RWPE2 (cell line): ENCODE measurements at regions not wholly inside any gene's neighbourhood (a gene's known extent, or its start where the extent isn't known, plus 50 kb on each side); places are given as distances from the start of the nearest gene placed in this dataset.

Source experiments
- ATAC-seq: fragments of 200-7000 bp; cut with Tn5 transposase; 3 replicates; pipeline ENCODE4 v1.9.1; 2021; ENCODE audit warnings: low read depth
- DNase-seq: peaks from one replicate; pipeline ENCODE4 v3.0.0-alpha.2; 2020; ENCODE audit warnings: low spot score
- H3K27ac ChIP-seq: fragments of 450-650 bp; 2 replicates; pipeline ENCODE4 v1.5.1; 2017; ENCODE audit warnings: mild to moderate bottlenecking; ENCODE audit not compliant: poor library complexity, severe bottlenecking
- H3K27me3 ChIP-seq: fragments of 250-450 bp; sonication (Bioruptor Pico); 2 replicates; pipeline ENCODE4 v1.5.1; 2021; ENCODE audit warnings: mild to moderate bottlenecking, moderate library complexity; ENCODE audit not compliant: insufficient read depth, poor library complexity, severe bottlenecking
- H3K36me3 ChIP-seq: fragments of 250-450 bp; sonication (Bioruptor Pico); 2 replicates; pipeline ENCODE4 v1.5.1; 2020; ENCODE audit warnings: low read depth, mild to moderate bottlenecking, moderate library complexity
- H3K4me1 ChIP-seq: fragments of 250-450 bp; sonication (Bioruptor Pico); 2 replicates; pipeline ENCODE4 v1.5.1; 2021; ENCODE audit warnings: mild to moderate bottlenecking, moderate library complexity; ENCODE audit not compliant: insufficient read depth, poor library complexity, severe bottlenecking
- H3K4me3 ChIP-seq: fragments of 250-450 bp; sonication (Bioruptor Pico); 2 replicates; pipeline ENCODE4 v1.5.1; 2021; ENCODE audit warnings: mild to moderate bottlenecking, moderate library complexity; ENCODE audit not compliant: severe bottlenecking
- H3K9me3 ChIP-seq: fragments of 250-450 bp; sonication (Bioruptor Pico); 2 replicates; pipeline ENCODE4 v1.5.1; 2021; ENCODE audit warnings: mild to moderate bottlenecking, moderate library complexity; ENCODE audit not compliant: severe bottlenecking
- TF ChIP-seq, protein P1 (sequence below): fragments of 450-650 bp; IDR thresholded peaks from one replicate; pipeline ENCODE4 v1.5.1; 2017; ENCODE audit warnings: mild to moderate bottlenecking, moderate library complexity; ENCODE audit not compliant: poor library complexity, severe bottlenecking

- H3K27me3 ChIP-seq: no peaks in the 10 kb centered on the region
These were observed 135.3 kb upstream of the NT5E start for GRCh38 chr6:85314586-85314985.

GRCh38 chr6:85300581-85300980 lies 149.3 kb upstream of the NT5E start:
- no peak for DNase-seq
- no peaks in the 10 kb centered on the region for H3K36me3 ChIP-seq
- TF ChIP-seq, protein P1, sequence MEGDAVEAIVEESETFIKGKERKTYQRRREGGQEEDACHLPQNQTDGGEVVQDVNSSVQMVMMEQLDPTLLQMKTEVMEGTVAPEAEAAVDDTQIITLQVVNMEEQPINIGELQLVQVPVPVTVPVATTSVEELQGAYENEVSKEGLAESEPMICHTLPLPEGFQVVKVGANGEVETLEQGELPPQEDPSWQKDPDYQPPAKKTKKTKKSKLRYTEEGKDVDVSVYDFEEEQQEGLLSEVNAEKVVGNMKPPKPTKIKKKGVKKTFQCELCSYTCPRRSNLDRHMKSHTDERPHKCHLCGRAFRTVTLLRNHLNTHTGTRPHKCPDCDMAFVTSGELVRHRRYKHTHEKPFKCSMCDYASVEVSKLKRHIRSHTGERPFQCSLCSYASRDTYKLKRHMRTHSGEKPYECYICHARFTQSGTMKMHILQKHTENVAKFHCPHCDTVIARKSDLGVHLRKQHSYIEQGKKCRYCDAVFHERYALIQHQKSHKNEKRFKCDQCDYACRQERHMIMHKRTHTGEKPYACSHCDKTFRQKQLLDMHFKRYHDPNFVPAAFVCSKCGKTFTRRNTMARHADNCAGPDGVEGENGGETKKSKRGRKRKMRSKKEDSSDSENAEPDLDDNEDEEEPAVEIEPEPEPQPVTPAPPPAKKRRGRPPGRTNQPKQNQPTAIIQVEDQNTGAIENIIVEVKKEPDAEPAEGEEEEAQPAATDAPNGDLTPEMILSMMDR: no peak
- H3K27me3 ChIP-seq: no peaks in the 10 kb centered on the region
- no peaks in the 10 kb centered on the region for H3K9me3 ChIP-seq
- H3K4me3 ChIP-seq: no peak overlapping the region
- H3K4me1 ChIP-seq: no peaks in the 10 kb centered on the region
- ATAC-seq: no peak
- H3K27ac ChIP-seq: no peak overlapping the region

More at GRCh38 chr6:85314586-85314985, 135.3 kb upstream of the NT5E start:
- Histone ChIP-seq H3K27ac (no peak overlapping the region), H3K4me1 (no peaks in the 10 kb centered on the region), H3K36me3 (no peaks in the 10 kb centered on the region), H3K4me3 (no peak overlapping the region), H3K9me3 (no peaks in the 10 kb centered on the region)
- no peak for DNase-seq
- TF ChIP-seq, protein P1: no peak
- no peak for ATAC-seq

GRCh38 chr6:85298553-85298952 lies 151.3 kb upstream of the NT5E start:
- TF ChIP-seq, protein P1: no peak
- no peak for ATAC-seq

GRCh38 chr6:85291326-85291725 lies 158.6 kb upstream of the NT5E start:
- Histone ChIP-seq H3K27me3 (no peaks in the 10 kb centered on the region), H3K4me3 (no peak overlapping the region), H3K4me1 (no peaks in the 10 kb centered on the region), H3K9me3 (no peaks in the 10 kb centered on the region), H3K36me3 (no peaks in the 10 kb centered on the region), H3K27ac (no peak overlapping the region)
- TF ChIP-seq, protein P1: no peak
- DNase-seq: no peak
- no peak for ATAC-seq

More at GRCh38 chr6:85298553-85298952, 151.3 kb upstream of the NT5E start:
- H3K4me1 ChIP-seq: no peaks in the 10 kb centered on the region
- no peak for DNase-seq
- no peaks in the 10 kb centered on the region for H3K9me3 ChIP-seq
- H3K36me3 ChIP-seq: no peaks in the 10 kb centered on the region
- no peaks in the 10 kb centered on the region for H3K27me3 ChIP-seq
- no peak overlapping the region for H3K27ac ChIP-seq
- H3K4me3 ChIP-seq: no peak overlapping the region

DNA sequence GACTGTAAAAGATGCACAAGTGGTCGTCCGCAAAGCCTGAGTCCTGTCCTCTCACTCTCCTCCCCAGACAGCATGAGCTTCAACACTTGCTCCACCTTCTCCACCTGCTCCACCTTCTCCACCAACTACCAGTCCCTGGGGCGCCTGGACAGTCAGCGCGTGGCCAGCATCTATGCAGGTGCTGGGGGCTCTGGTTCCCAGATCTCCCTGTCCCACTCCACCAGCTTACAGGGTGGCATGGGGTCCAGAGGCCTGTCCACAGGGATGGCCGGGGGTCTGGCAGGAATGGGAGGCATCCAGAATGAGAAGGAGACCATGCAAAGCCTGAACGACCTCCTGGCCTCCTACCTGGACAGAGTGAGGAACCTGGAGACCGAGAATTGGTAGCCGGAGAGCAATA lies 162.2 kb upstream of the NT5E start:
- TF ChIP-seq, protein P1: no peak
- Histone ChIP-seq H3K27me3 (no peaks in the 10 kb centered on the region), H3K36me3 (no peaks in the 10 kb centered on the region), H3K4me1 (no peaks in the 10 kb centered on the region), H3K9me3 (no peaks in the 10 kb centered on the region), H3K4me3 (no peak overlapping the region), H3K27ac (no peak overlapping the region)
- DNase-seq (no peak), ATAC-seq (no peak)
